Thyroid gland (tissue), 4 donors: ENCODE measurements at regions not wholly inside any gene's neighbourhood (a gene's known extent, or its start where the extent isn't known, plus 50 kb on each side); places are given as distances from the start of the nearest gene placed in this dataset.

ENCODE experiments used
- CTCF ChIP-seq, 6 experiments: fragments of 200-600 bp in 3 of 6; fragments of 450-650 bp in 3 of 6; sonication (generic) in 3 of 6; IDR thresholded peaks; one replicate each; pipeline ENCODE4 v1.5.1; 2016 to 2019; ENCODE audit warnings: antibody characterized with exemption in 6 of 6, mild to moderate bottlenecking in 2 of 6, inconsistent platforms in 1 of 6, moderate library complexity in 1 of 6
- POLR2A ChIP-seq, 2 donors: fragments of 450-650 bp; IDR thresholded peaks; one replicate each; pipeline ENCODE4 v1.6.1; 2017; ENCODE audit warnings: antibody characterized with exemption in 2 of 2, mild to moderate bottlenecking in 2 of 2, moderate library complexity in 1 of 2

DNA sequence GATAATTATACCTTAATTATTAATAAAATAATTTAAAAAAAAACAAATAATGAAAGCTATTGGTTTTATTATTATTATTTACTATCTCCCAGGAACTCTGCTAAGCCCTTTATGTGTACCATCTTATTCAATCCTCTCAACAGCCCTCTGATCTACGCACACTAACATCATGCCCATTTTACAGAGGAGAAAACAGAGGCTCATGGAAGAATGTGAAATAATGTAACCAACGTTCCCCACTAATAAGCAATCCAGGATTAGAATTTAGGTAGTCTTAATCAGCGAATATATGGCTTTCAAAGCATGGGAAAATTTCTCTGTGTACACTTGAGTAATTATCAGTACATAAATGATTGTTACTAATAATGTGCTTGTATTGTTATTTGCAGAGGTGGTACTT is 89.0 kb downstream of the MAFB start:
- TF ChIP-seq CTCF (IDR thresholded peaks at IDR 0.05) (no peak), POLR2A (IDR thresholded peaks at IDR 0.05) (no peak)
